GM12891 (cell line): ENCODE measurements at regions not wholly inside any gene's neighbourhood (a gene's known extent, or its start where the extent isn't known, plus 50 kb on each side); places are given as distances from the start of the nearest gene placed in this dataset.

Experiments
- PAX5 ChIP-seq: IDR thresholded peaks from 2 replicates; pipeline ENCODE4 v1.6.1; 2011; ENCODE audit warnings: low read length, moderate library complexity, mild to moderate bottlenecking; ENCODE audit not compliant: insufficient read depth, severe bottlenecking
- POLR2A ChIP-seq: IDR thresholded peaks from 2 replicates; pipeline ENCODE4 v1.6.1; 2011; ENCODE audit warnings: low read depth, low read length, control low read depth
- POLR2AphosphoS5 ChIP-seq: IDR thresholded peaks from 2 replicates; pipeline ENCODE4 v1.6.1; 2011; ENCODE audit warnings: low read depth, low read length, control low read depth
- SPI1 ChIP-seq: IDR thresholded peaks from 2 replicates; pipeline ENCODE4 v1.6.1; 2011; ENCODE audit warnings: low read depth, low read length, control low read depth
- TAF1 ChIP-seq: IDR thresholded peaks from 2 replicates; pipeline ENCODE4 v1.6.1; 2011; ENCODE audit warnings: low read depth, low read length, control low read depth

DNA sequence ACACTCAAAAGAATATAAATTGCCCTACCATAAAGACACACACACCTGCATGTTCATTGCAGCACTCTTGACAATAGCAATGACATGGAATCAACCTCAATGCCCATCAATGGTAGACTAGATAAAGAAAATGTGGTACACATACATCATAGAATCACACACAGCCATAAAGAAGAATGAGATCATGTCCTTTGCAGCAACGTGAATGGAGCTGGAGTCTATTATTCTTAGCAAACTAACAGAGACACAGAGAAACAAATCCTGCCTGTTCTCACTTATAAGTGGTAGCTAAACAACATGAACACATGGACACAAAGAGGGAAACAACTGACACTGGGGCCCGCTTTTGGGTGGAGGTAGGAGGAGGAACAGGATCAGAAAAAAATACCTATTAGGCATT lies 2062.2 kb upstream of the CDH6 start:
- TF ChIP-seq POLR2AphosphoS5 (no peak), POLR2A (no peak), TAF1 (no peak), SPI1 (no peak), PAX5 (no peak)
